Common myeloid progenitor, CD34-positive (primary cell): ENCODE measurements at regions not wholly inside any gene's neighbourhood (a gene's known extent, or its start where the extent isn't known, plus 50 kb on each side); places are given as distances from the start of the nearest gene placed in this dataset.

Experiments used
- CTCF ChIA-PET: fragments of 350-600 bp; sonication (Branson Sonifier 250); formaldehyde crosslinking; loops from one replicate; lab custom pipeline; 2021; ENCODE audit warnings: antibody characterized with exemption; lab: Charles Lee
- POLR2A ChIA-PET: fragments of 350-600 bp; sonication (Branson Sonifier 250); formaldehyde crosslinking; loops from one replicate; lab custom pipeline; 2021; ENCODE audit warnings: antibody characterized with exemption; lab: Charles Lee
- DNase-seq, 3 donors: peaks; one replicate each; pipeline versions ENCODE4 v3.0.0 to v3.0.0-alpha.2; 2013
- H3K27ac ChIP-seq, 2 experiments: 1 replicate in 1 of 2; 2 replicates in 1 of 2; pipeline ENCODE4 v1.7.0; 2013; ENCODE audit warnings: inconsistent platforms in 2 of 2, low read length in 2 of 2, mild to moderate bottlenecking in 2 of 2, low read depth in 1 of 2, moderate library complexity in 1 of 2; ENCODE audit not compliant: severe bottlenecking in 2 of 2, insufficient read depth in 1 of 2, poor library complexity in 1 of 2
- H3K27me3 ChIP-seq, 5 experiments: replicated peaks in 2 of 5; 1 replicate in 3 of 5; 2 replicates in 2 of 5; pipeline versions ENCODE4 v1.6.1 to v1.7.0; 2013; ENCODE audit warnings: low read length in 4 of 5, mild to moderate bottlenecking in 2 of 5, moderate library complexity in 2 of 5, inconsistent platforms in 1 of 5; ENCODE audit not compliant: insufficient read depth in 5 of 5, control insufficient read depth in 4 of 5
- H3K36me3 ChIP-seq, 4 experiments: 1 replicate in 2 of 4; 2 replicates in 2 of 4; pipeline versions ENCODE4 v1.6.1 to v1.7.0; 2013; ENCODE audit warnings: low read length in 3 of 4, control low read depth in 1 of 4, mild to moderate bottlenecking in 1 of 4; ENCODE audit not compliant: control insufficient read depth in 4 of 4, insufficient read depth in 4 of 4
- H3K4me1 ChIP-seq, 4 experiments: 1 replicate in 3 of 4; 2 replicates in 1 of 4; pipeline versions ENCODE4 v1.6.1 to v1.7.1; 2013; ENCODE audit warnings: low read length in 3 of 4, mild to moderate bottlenecking in 3 of 4, control low read depth in 1 of 4, inconsistent platforms in 1 of 4, moderate library complexity in 1 of 4; ENCODE audit not compliant: control insufficient read depth in 4 of 4, insufficient read depth in 4 of 4; ENCODE audit errors: control extremely low read depth in 1 of 4
- H3K4me3 ChIP-seq, 7 experiments: 1 replicate in 4 of 7; 2 replicates in 3 of 7; pipeline versions ENCODE4 v1.5.1 to v1.7.0; 2013; ENCODE audit warnings: mild to moderate bottlenecking in 7 of 7, low read length in 6 of 7, moderate library complexity in 6 of 7, inconsistent platforms in 2 of 7, low read depth in 2 of 7, control low read depth in 1 of 7; ENCODE audit not compliant: insufficient read depth in 4 of 7, control insufficient read depth in 1 of 7; ENCODE audit errors: extremely low read depth in 1 of 7
- H3K9me3 ChIP-seq, 5 experiments: 1 replicate in 4 of 5; 2 replicates in 1 of 5; pipeline versions ENCODE4 v1.6.1 to v1.7.1; 2013; ENCODE audit warnings: low read length in 4 of 5, mild to moderate bottlenecking in 2 of 5, inconsistent platforms in 1 of 5, low read depth in 1 of 5, moderate library complexity in 1 of 5; ENCODE audit not compliant: control insufficient read depth in 4 of 5, insufficient read depth in 2 of 5; ENCODE audit errors: control extremely low read depth in 1 of 5
- WGBS: methylation state at CpG from one replicate; pipeline ENCODE4 v1.1.5; 2013; ENCODE audit not compliant: insufficient coverage; 5-methylcytosine and 5-hydroxymethylcytosine counted together

- POLR2A ChIA-PET, result no interaction called here
Observed at GRCh38 chr4:143023239-143023918, 161.3 kb upstream of the USP38 start.

GRCh38 chr4:143025081-143025704, 159.5 kb upstream of the USP38 start:
- 60% methylated on average over 2 of the region's 3 CpGs for WGBS
- Histone ChIP-seq H3K27ac (no peak overlapping the region), H3K36me3 (no peaks in the 10 kb centered on the region), H3K27me3 (no peaks in the 10 kb centered on the region), H3K9me3 (peaks cover 0 to 6% (median 0%) of the 10 kb centered on the region in 5 experiments), H3K4me1 (peaks cover 0 to 14% (median 5%) of the 10 kb centered on the region in 4 experiments), H3K4me3 (no peak overlapping the region)
- ChIA-PET POLR2A (no interaction called here), CTCF (interaction anchor here (1.0 to 2.1 kb wide), 4 partner anchors 12 to 177 kb away, joined by 3 to 5 read pairs (median 4); no protein-coding TSS in a partner anchor)
- peak; percentile 64 to 93 (median 92) for DNase-seq

More at GRCh38 chr4:143023239-143023918, 161.3 kb upstream of the USP38 start:
- H3K36me3 ChIP-seq, result no peaks in the 10 kb centered on the region
- H3K9me3 ChIP-seq, result no peaks in the 10 kb centered on the region
- no peak overlapping the region for H3K4me3 ChIP-seq
- H3K4me1 ChIP-seq, result peaks cover 0 to 14% (median 5%) of the 10 kb centered on the region in 4 experiments
- no peak for DNase-seq
- no peak overlapping the region for H3K27ac ChIP-seq
- CTCF ChIA-PET, result no interaction called here
- H3K27me3 ChIP-seq, result no peaks in the 10 kb centered on the region

- ChIA-PET POLR2A (no interaction called here), CTCF (interaction anchor here (1.5 to 2.1 kb wide), 2 partner anchors 146 to 179 kb away, joined by 3 to 5 read pairs; no protein-coding TSS in a partner anchor)
- WGBS, result 83% methylated on average over 1 of the region's 1 CpG
Observed at GRCh38 chr4:143026459-143027170, 158.1 kb upstream of the USP38 start.

GRCh38 chr4:143035661-143036060, 149.1 kb upstream of the USP38 start:
- Histone ChIP-seq H3K4me3 (no peak overlapping the region), H3K27me3 (no peaks in the 10 kb centered on the region), H3K4me1 (no peaks in the 10 kb centered on the region), H3K27ac (no peak overlapping the region), H3K9me3 (peaks cover 0 to 6% (median 0%) of the 10 kb centered on the region in 5 experiments), H3K36me3 (no peaks in the 10 kb centered on the region)
- CTCF ChIA-PET, result no interaction called here
- WGBS, result no CpG with 5 or more reads among the region's 1 CpG
- POLR2A ChIA-PET, result no interaction called here
- no peak for DNase-seq

More at GRCh38 chr4:143026459-143027170, 158.1 kb upstream of the USP38 start:
- no peak for DNase-seq
- H3K4me1 ChIP-seq, result peaks cover 0 to 12% (median 5%) of the 10 kb centered on the region in 4 experiments
- no peak overlapping the region for H3K27ac ChIP-seq
- H3K9me3 ChIP-seq, result peaks cover 0 to 9% (median 2%) of the 10 kb centered on the region in 5 experiments
- H3K36me3 ChIP-seq, result no peaks in the 10 kb centered on the region
- H3K4me3 ChIP-seq, result no peak overlapping the region
- no peaks in the 10 kb centered on the region for H3K27me3 ChIP-seq

DNA sequence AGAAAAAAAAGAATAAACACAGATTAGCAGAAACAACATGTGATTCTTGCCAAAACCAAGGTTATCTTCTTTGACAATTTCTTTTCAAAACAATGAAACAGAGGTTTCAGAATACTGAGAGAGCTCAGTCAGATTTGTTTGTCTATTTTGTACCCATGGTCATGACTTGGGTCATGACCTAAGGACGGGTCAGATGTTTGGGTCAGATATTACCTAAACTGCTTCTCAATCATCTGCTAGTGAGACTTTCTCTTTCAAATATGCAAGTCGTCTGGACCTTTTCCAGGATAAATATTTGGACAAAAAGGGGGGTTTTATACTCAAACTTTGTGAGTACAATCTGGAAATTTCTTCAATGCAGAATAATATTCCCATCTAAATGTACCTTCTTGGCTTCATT, 148.3 kb upstream of the USP38 start:
- no peaks in the 10 kb centered on the region for H3K36me3 ChIP-seq
- H3K27me3 ChIP-seq, result no peaks in the 10 kb centered on the region
- CTCF ChIA-PET, result no interaction called here
- WGBS, result 78% methylated on average over 2 of the region's 2 CpGs
- peaks cover 0 to 4% (median 0%) of the 10 kb centered on the region in 5 experiments for H3K9me3 ChIP-seq
- POLR2A ChIA-PET, result no interaction called here
- H3K27ac ChIP-seq, result no peak overlapping the region
- H3K4me3 ChIP-seq, result no peak overlapping the region
- no peaks in the 10 kb centered on the region for H3K4me1 ChIP-seq
- no peak for DNase-seq

DNA sequence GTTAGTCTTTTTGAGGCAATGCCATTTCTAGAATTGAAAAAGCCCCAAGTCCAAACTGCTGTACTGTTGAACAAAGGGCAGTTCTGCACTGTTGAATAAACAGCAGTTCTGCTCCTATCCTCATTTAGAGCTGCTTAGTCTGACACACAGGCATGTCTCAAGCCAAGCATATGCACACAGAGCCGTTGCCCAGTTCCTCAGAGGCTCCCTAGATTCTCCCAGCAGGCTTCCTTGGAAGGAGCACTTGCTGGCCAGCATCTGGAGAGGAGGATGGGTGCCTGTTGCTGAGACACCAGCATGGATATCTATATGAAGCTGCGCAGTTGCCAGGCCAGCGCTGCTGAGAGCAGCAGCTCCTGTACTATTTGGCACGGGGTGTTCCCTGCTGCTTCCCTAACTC, 138.3 kb upstream of the USP38 start:
- ChIA-PET POLR2A (no interaction called here), CTCF (no interaction called here)
- no peak overlapping the region for H3K4me3 ChIP-seq
- H3K27ac ChIP-seq, result no peak overlapping the region
- 95% methylated on average over 3 of the region's 4 CpGs for WGBS
- H3K9me3 ChIP-seq, result no peaks in the 10 kb centered on the region
- no peaks in the 10 kb centered on the region for H3K4me1 ChIP-seq
- no peaks in the 10 kb centered on the region for H3K27me3 ChIP-seq
- DNase-seq, result no peak
- H3K36me3 ChIP-seq, result no peaks in the 10 kb centered on the region

GRCh38 chr4:143046906-143047305, 137.8 kb upstream of the USP38 start:
- no peak overlapping the region for H3K4me3 ChIP-seq
- H3K27ac ChIP-seq, result no peak overlapping the region
- no peaks in the 10 kb centered on the region for H3K36me3 ChIP-seq
- ChIA-PET POLR2A (no interaction called here), CTCF (no interaction called here)
- 100% methylated on average over 3 of the region's 4 CpGs for WGBS
- DNase-seq, result no peak
- H3K4me1 ChIP-seq, result peaks cover 0 to 3% (median 0%) of the 10 kb centered on the region in 4 experiments
- no peaks in the 10 kb centered on the region for H3K27me3 ChIP-seq
- H3K9me3 ChIP-seq, result no peaks in the 10 kb centered on the region
